ENCODE measurements at regions not wholly inside any gene's neighbourhood (a gene's known extent, or its start where the extent isn't known, plus 50 kb on each side); places are given as distances from the start of the nearest gene placed in this dataset.
"Not testable (repeated sequence)": the region's sequence is repeated elsewhere in the genome, so short reads cannot be mapped to it uniquely, and the experiment has no call there.

- no peak for DNase-seq
These were observed 281.1 kb upstream of the CXADR start for GRCh38 chr21:17231771-17232170.

DNA sequence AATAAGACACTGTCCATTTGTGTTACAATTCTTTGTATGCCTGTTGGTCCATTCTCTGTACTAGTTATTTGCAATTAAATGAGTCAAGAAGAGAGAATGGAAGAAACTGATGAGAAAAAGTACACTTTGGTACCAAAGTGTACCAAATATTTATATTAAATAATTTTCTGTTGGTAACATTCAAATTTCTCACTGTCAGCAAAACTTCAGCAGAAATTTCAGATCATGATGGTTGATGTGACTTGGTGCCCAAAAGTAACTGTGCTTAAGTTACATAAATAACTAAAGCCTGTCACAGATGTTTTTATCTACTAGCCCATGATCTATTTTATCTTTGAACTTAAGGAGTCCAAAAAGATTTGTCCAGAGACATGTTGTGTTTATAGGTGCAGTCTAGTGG, 274.4 kb upstream of the CXADR start:
- no peak for DNase-seq

DNA sequence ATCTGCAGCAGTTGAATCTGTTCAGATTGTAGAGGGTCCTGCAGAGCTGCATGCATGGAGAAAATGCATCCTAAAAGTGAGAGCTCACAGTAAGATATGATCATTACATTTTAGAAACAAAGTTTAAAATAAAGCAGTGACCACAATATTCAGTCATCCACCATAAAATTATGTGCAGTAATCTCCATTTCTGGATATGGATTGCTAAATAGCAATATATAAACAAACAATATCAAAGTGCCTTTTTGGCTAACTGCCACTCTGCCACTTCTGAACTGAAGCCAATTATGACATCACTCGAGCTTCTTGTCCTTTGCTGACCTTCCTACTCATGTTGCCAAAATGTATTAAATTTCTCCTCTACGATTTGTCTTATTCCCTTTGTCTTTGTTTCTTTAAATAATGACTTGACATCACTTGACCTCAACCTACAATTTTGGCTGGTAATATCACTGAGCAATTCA, 262.0 kb upstream of the CXADR start:
- DNase-seq = no peak

GRCh38 chr21:17257784-17258183, 255.1 kb upstream of the CXADR start:
- no peak for DNase-seq

DNA sequence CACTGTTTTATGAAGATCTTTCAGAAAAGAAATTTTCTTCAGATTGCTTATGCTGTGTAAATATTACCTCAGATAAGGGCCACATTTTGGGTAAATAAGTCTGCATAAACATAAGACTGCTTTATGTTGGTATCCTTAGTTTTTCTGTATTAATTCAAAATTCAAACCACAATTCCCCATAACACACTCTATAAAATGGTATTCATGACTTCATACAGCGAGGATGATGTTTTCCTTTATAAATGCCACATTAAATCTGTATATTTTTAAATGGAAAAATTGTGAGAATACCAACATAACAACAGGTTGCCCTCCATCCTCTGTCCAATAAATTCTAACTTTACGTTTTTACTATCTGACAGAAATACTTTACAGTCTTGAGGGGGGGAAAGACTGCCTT, 248.7 kb upstream of the CXADR start:
- DNase-seq = no peak

DNA sequence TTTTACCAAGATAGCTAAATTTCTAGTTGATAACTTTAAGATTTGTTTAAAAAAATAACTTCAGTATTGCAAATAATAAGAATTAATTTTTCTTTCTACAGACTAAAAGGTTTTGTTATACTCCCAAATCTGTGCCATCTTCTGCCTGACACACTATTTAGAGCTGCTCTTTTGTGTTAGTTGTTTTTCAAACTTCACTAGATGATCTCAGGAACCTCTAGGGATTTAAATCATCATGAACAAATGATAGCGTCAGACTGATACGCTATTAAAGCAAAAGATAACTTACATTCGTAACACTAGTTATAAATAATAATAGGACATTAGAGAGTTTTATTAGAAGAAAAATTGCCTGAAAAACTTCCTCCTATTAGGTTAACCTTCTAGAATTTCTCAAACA, 243.1 kb upstream of the CXADR start:
- DNase-seq = no peak

- DNase-seq = no peak
These were observed 242.6 kb upstream of the CXADR start for GRCh38 chr21:17270229-17270628.

- no peak for DNase-seq
These were observed 233.2 kb upstream of the CXADR start for GRCh38 chr21:17279663-17280062.

GRCh38 chr21:17293016-17293562, 219.8 kb upstream of the CXADR start:
- DNase-seq = not testable (repeated sequence)

GRCh38 chr21:17295997-17296396, 216.8 kb upstream of the CXADR start:
- DNase-seq = no peak

DNA sequence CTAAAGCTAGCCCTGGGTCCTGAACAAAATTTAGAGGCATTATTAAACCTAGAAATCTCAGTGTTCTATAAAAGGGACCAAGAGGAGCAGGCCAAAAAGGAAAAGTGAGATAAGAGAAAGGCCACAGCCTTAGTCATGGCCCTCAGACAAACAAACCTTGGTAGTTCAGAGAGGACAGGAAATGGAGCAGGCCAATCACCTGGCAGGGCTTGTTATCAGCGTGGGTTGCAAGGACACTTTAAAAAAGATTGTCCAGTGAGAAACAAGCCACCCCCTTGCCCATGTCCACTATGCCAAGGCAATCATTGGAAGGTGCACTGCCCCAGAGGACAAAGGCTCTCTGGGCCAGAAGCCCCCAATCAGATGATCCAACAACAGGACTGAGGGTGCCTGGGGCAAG, 213.3 kb upstream of the CXADR start:
- not testable (repeated sequence) for DNase-seq

DNA sequence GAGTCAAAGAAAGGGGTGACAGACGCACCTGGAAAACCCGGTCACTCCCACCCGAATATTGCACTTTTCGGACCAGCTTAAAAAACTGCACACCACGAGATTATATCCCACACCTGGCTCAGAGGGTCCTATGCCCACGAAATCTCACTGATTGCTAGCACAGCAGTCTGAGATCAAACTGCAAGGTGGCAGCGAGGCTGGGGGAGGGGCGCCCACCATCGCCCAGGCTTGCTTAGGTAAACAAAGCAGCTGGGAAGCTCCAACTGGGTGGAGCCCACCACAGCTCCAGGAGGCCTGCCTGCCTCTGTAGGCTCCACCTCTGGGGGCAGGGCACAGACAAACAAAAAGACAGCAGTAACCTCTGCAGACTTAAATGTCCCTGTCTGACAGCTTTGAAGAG, 185.1 kb upstream of the CXADR start:
- not testable (repeated sequence) for DNase-seq

- DNase-seq = no peak
These were observed 178.4 kb upstream of the CXADR start for GRCh38 chr21:17334484-17334883.

DNA sequence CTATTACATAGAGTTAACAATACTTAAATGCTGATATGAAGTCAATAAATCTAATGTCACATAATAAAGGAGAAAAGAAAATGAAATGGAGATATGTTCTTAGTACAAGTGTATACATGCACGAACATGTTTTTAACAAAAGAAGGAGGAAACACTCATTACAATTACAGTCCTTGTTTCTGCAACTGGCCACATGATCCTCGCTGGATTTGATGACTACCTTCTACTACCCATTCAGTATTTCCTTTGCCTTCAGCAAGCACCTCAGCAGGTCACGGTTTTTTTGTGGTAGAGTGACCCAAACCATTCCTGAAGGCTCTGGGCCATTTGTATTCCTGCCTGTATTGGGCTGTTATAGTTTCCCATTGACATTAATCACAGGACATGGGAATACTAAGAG, 172.8 kb upstream of the CXADR start:
- no peak for DNase-seq

DNA sequence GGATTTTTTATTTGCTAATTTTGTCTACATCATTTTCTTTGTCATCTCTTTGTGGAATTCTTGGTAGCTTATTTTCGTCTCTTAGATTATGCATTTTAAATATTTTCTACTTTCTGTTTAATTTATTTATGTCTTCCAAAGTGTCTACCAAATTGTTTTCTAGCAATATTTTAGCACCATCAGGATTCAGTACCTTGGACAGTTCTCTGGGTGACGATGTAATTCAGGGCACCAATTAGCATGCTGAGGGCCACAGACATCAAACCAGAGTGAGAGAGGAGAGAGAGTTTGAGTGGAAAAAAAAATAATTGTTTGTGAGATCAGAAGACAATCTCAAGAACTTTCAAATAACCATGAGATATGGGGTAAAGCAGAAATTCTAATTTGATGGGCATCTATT, 169.8 kb upstream of the CXADR start:
- DNase-seq = peak in 1 of 2 donors; percentile 0

DNA sequence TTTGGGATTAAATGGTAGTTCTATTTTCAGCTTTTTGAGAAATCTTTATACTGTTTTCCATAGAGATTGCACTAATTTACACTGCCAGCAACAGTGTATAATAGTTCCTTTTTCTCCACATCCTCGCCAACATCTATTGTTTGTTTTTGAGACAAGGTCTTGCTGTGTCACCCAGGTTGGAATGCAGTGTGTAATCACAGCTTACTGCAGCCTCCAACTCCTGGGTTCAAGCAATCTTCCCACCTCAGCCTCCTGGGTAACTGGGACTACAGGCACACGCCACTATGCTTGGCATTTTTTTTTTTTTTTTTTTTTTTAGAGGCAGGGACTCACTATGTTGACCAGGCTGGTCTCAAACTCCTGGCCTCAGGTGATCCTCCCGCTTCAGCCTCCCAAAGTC, 164.5 kb upstream of the CXADR start:
- DNase-seq = no peak

DNA sequence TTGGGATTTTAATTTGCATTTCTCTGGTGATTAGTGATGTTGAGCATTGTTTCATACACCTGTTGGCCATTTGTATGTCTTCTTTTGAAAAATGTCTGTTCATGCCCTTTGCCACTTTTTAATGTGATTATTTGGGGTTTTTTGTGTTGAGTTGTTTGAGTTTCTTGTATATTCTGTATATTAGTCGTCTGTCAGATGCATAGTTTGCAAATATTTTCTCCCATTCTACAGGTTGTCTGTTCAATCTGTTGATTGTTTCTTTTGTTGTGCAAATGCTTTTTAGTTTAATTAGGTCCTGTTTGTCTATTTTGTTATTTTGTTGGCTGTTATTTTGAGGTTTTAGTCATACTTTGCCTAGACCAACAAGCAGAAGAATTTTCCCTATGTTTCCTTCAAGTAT, 164.0 kb upstream of the CXADR start:
- no peak for DNase-seq

DNA sequence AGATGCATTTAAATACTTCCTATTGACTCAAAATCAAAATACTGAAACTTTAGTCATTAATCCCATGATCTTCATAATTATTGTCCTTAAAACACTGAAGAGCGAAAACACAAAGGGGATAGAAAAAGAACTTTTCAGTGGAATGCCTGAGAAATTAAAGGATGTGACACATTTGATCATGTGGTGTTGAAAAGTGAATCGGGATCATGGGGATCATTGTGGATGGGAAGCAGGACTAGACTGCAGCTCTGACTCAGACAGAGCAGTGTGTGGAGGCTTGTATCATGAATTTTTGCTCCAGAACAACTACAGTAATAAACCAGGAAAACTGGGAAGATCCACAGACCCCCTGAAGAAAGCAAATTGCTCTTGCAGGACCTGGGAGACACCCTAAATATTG, 161.1 kb upstream of the CXADR start:
- DNase-seq = no peak

DNA sequence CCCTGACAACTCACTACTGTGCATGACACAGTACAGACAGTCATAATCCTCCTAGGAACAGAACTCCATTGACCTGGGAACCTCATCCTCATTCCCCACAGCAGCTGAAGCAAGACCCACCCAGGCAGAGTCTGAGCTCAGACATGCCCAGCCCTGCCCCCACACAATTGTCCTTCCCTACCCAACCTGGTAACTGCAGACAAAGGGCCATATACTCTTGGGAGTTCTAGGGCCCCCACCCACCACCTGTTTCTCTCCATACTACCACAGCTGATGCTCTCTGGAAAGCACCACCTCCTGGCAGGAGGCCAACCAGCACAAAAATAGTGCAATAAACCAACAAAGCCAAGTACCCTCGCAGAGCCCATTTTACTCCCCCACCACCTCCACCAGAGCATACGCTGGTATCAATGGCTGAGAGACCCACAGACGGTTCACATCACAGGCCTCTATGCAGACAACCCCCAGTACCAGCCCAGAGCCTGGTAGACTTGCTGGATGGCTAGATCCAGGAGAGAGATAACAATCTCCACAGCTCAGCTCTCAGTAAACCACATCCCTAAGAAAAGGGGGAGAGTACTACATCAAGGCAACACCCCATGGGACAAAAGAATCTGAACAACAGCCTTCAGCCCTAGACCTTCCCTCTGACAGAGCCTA, 159.7 kb upstream of the CXADR start:
- no peak for DNase-seq

DNA sequence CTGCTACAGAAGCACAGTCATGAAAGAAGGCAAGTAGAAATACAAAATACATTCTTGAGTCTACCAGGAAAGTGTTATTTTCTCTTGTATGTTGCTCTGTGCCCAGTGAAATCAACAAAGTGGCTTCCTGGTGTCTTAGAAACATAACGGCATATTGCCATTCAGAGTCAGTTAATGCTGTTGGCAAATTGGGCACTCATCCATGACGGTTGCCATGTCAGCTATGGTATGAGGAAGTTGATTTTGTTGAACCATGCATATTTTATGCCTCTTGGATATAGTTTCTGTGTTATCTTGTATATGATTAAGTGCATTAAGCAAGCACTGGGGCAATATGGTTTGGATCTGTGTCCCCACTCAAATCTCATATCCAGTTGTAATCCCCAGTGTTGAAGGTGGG, 153.1 kb upstream of the CXADR start:
- DNase-seq = no peak

DNA sequence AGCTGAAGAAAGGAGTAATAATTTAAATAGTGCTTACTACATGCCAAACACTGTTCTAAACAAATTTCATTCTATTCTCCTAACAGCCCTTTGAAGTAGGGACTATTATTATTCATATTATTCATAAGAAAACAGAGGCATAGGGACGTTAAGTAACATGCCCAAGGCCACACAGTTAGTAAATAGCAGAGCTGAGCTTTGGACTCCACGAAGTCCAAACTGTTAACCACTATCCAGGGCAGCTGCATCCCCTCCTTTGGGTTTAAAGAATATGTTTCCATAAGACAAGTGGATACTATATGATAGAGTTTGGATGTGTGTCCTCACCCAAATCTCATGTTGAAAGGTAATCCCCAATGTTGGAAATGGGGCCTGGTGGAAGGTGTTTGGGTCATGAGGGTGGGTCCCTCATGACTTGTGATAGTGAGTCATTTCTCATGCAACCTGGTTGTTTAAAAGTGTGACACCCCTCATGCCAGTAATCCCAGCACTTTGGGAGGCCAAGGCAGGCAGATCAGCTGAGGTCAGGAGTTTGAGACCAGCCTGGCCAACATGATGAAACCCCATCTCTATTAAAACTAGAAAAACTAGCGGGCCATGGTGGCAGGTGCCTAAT, 144.0 kb upstream of the CXADR start:
- no peak for DNase-seq

GRCh38 chr21:17370263-17370662, 142.6 kb upstream of the CXADR start:
- no peak for DNase-seq

GRCh38 chr21:17370916-17371315, 141.9 kb upstream of the CXADR start:
- DNase-seq = no peak

- no peak for DNase-seq
These were observed 141.4 kb upstream of the CXADR start for GRCh38 chr21:17371450-17371849.

- no peak for DNase-seq
These were observed 140.6 kb upstream of the CXADR start for GRCh38 chr21:17372200-17372599.
